ENCODE measurements at regions not wholly inside any gene's neighbourhood (a gene's known extent, or its start where the extent isn't known, plus 50 kb on each side); places are given as distances from the start of the nearest gene placed in this dataset.
A peak's percentile ranks its signal among the peaks of the same experiment; 100 is the strongest.

DNA sequence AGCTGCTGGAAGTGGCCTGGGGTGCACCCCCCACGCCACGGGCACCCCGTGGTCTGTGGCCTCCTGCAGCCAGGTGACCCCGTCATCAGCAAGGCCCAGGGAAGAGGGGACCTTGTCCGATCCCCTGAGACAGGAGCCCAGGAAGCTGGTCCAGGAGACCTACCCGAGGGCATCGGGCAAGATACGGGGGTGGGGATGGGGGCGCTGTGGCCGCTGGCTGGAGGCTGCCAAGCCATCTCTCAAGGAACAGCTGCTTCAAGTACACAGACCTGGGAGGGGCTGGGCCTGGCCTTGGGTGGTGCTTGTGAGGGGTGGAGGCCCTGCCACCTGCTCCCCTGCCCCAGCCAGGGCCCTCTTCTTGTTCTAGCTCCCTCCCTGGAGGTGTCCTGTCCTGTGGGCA is 1272.1 kb downstream of the BRD1 start:
- ChIA-PET POLR2A (no interaction called here), CTCF (no interaction called here)
- no peaks in the 10 kb centered on the region for H3K36me3 ChIP-seq (ENCODE audit: control insufficient read depth, insufficient read depth, low read length)
- H3K4me1 ChIP-seq (ENCODE audit: control insufficient read depth, insufficient read depth, low read length) = no peaks in the 10 kb centered on the region
- TF ChIP-seq TCF7L2 (IDR thresholded peaks at IDR 0.05; ENCODE audit: low read depth, low read length) (no peak), POLR2AphosphoS5 (IDR thresholded peaks at IDR 0.05; ENCODE audit: low read depth, low read length) (no peak), SIN3A (IDR thresholded peaks at IDR 0.05; ENCODE audit: borderline replicate concordance, insufficient read depth, low read depth, low read length) (no peak)
- TF ChIP-seq, protein P1, sequence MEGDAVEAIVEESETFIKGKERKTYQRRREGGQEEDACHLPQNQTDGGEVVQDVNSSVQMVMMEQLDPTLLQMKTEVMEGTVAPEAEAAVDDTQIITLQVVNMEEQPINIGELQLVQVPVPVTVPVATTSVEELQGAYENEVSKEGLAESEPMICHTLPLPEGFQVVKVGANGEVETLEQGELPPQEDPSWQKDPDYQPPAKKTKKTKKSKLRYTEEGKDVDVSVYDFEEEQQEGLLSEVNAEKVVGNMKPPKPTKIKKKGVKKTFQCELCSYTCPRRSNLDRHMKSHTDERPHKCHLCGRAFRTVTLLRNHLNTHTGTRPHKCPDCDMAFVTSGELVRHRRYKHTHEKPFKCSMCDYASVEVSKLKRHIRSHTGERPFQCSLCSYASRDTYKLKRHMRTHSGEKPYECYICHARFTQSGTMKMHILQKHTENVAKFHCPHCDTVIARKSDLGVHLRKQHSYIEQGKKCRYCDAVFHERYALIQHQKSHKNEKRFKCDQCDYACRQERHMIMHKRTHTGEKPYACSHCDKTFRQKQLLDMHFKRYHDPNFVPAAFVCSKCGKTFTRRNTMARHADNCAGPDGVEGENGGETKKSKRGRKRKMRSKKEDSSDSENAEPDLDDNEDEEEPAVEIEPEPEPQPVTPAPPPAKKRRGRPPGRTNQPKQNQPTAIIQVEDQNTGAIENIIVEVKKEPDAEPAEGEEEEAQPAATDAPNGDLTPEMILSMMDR (IDR thresholded peaks at IDR 0.05) = no peak
- TF ChIP-seq, protein P2, sequence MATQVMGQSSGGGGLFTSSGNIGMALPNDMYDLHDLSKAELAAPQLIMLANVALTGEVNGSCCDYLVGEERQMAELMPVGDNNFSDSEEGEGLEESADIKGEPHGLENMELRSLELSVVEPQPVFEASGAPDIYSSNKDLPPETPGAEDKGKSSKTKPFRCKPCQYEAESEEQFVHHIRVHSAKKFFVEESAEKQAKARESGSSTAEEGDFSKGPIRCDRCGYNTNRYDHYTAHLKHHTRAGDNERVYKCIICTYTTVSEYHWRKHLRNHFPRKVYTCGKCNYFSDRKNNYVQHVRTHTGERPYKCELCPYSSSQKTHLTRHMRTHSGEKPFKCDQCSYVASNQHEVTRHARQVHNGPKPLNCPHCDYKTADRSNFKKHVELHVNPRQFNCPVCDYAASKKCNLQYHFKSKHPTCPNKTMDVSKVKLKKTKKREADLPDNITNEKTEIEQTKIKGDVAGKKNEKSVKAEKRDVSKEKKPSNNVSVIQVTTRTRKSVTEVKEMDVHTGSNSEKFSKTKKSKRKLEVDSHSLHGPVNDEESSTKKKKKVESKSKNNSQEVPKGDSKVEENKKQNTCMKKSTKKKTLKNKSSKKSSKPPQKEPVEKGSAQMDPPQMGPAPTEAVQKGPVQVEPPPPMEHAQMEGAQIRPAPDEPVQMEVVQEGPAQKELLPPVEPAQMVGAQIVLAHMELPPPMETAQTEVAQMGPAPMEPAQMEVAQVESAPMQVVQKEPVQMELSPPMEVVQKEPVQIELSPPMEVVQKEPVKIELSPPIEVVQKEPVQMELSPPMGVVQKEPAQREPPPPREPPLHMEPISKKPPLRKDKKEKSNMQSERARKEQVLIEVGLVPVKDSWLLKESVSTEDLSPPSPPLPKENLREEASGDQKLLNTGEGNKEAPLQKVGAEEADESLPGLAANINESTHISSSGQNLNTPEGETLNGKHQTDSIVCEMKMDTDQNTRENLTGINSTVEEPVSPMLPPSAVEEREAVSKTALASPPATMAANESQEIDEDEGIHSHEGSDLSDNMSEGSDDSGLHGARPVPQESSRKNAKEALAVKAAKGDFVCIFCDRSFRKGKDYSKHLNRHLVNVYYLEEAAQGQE (IDR thresholded peaks at IDR 0.05; ENCODE audit: insufficient read depth in 1 of 2, low read depth in 2 of 2, low read length in 1 of 2) = no peak
- H3K4me3 ChIP-seq (ENCODE audit: low read depth in 2 of 2, low read length in 2 of 2) = no peak overlapping the region
- in situ Hi-C loops (cut with HindIII; ENCODE audit: low pct_unique_long_range_greater_than_20kb, low sequenced_read_pairs) (no loop called here), intact Hi-C loops (cut with micrococcal nuclease; ENCODE audit: unreplicated experiment) (no loop called here)
- no peak for ATAC-seq
- no peaks in the 10 kb centered on the region; the same call in 1 of the 2 replicates for H3K27me3 ChIP-seq (ENCODE audit: control insufficient read depth, insufficient read depth, low read length)
- H3K27ac ChIP-seq (ENCODE audit: low read length) = no peak overlapping the region
- BruUV-seq (replicated peaks) = no TSS peak
- H3K9me3 ChIP-seq (ENCODE audit: control insufficient read depth, insufficient read depth, low read depth, low read length) = no peaks in the 10 kb centered on the region
- DNase-seq (ENCODE audit: low read depth, low spot score) = no peak

DNA sequence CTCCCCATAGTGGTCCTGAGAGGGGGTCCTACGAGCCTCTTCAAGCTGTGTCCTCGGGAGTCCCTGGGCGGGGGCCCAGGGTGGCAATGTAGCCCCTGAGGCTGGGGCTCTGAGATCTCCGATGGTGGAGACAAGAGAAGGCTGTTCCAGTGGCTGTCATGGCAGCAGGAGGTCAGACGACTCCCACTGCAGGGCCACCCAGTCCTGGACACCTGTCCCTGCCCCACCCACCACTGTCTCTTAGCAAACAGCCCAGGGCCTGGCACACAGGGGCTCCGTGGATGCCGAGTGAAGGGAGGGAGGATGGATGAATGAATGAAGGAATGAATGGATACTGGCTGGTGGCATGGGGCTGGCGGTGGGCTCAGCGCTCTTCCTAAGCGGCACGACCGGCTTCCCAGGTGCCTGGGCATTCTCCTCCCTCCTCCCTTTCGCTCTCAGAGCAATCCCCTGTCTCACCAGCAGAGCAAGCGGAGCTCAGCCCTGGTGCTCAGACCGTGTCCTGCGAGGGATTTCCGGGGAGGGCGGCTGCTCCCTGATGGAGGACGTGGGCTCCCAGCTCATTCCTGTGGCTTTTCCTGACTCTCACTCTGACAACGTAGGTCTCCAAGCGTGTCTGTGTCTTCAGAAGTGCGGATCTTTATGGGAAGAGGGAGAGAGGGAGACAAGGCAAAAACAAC is 1272.6 kb downstream of the BRD1 start:
- DNase-seq (ENCODE audit: low read depth, low spot score) (no peak), ATAC-seq (peak; percentile 58; the same call in 1 of the 2 replicates)
- no peaks in the 10 kb centered on the region for H3K4me1 ChIP-seq (ENCODE audit: control insufficient read depth, insufficient read depth, low read length)
- intact Hi-C loops (cut with micrococcal nuclease; ENCODE audit: unreplicated experiment) = no loop called here
- CTCF ChIA-PET = no interaction called here
- TF ChIP-seq, protein P2 (IDR thresholded peaks at IDR 0.05; ENCODE audit: insufficient read depth in 1 of 2, low read depth in 2 of 2, low read length in 1 of 2) = no peak
- TF ChIP-seq POLR2AphosphoS5 (IDR thresholded peaks at IDR 0.05; ENCODE audit: low read depth, low read length) (no peak), TCF7L2 (IDR thresholded peaks at IDR 0.05; ENCODE audit: low read depth, low read length) (no peak), SIN3A (IDR thresholded peaks at IDR 0.05; ENCODE audit: borderline replicate concordance, insufficient read depth, low read depth, low read length) (no peak)
- TF ChIP-seq, protein P1 (IDR thresholded peaks at IDR 0.05) = no peak
- BruUV-seq (replicated peaks) = no TSS peak
- no peak overlapping the region for H3K27ac ChIP-seq (ENCODE audit: low read length)
- no peaks in the 10 kb centered on the region for H3K36me3 ChIP-seq (ENCODE audit: control insufficient read depth, insufficient read depth, low read length)
- no peak overlapping the region for H3K4me3 ChIP-seq (ENCODE audit: low read depth in 2 of 2, low read length in 2 of 2)
- in situ Hi-C loops (cut with HindIII; ENCODE audit: low pct_unique_long_range_greater_than_20kb, low sequenced_read_pairs) = no loop called here
- no peaks in the 10 kb centered on the region; the same call in 1 of the 2 replicates for H3K27me3 ChIP-seq (ENCODE audit: control insufficient read depth, insufficient read depth, low read length)
- POLR2A ChIA-PET = no interaction called here
- no peaks in the 10 kb centered on the region for H3K9me3 ChIP-seq (ENCODE audit: control insufficient read depth, insufficient read depth, low read depth, low read length)

All from Panc1 (cell line).